Osteocyte (in vitro differentiated cells): ENCODE measurements at regions not wholly inside any gene's neighbourhood (a gene's known extent, or its start where the extent isn't known, plus 50 kb on each side); places are given as distances from the start of the nearest gene placed in this dataset.

Experiments used
- DNase-seq: peaks from one replicate; pipeline ENCODE4 v3.0.0; 2021; ENCODE audit warnings: mixed read lengths; ENCODE audit not compliant: unreplicated experiment; ENCODE audit errors: extremely low spot score
- H3K27ac Mint-ChIP-seq: one replicate; pipeline ENCODE4 v1.8.0; 2021; ENCODE audit warnings: mild to moderate bottlenecking, mixed read lengths; ENCODE audit not compliant: unreplicated experiment
- H3K27me3 Mint-ChIP-seq: one replicate; pipeline ENCODE4 v1.8.0; 2021; ENCODE audit warnings: mixed read lengths; ENCODE audit not compliant: unreplicated experiment
- H3K36me3 Mint-ChIP-seq: one replicate; pipeline ENCODE4 v1.8.0; 2021; ENCODE audit warnings: mixed read lengths; ENCODE audit not compliant: unreplicated experiment
- H3K4me1 Mint-ChIP-seq: one replicate; pipeline ENCODE4 v1.8.0; 2021; ENCODE audit warnings: mixed read lengths; ENCODE audit not compliant: unreplicated experiment
- H3K4me3 Mint-ChIP-seq: one replicate; pipeline ENCODE4 v1.8.0; 2021; ENCODE audit warnings: mild to moderate bottlenecking, moderate library complexity, mixed read lengths; ENCODE audit not compliant: unreplicated experiment
- H3K9me3 Mint-ChIP-seq: one replicate; pipeline ENCODE4 v1.8.0; 2021; ENCODE audit warnings: mixed read lengths; ENCODE audit not compliant: unreplicated experiment
- CTCF ChIP-seq: fragments of 200-600 bp; sonication (generic); IDR thresholded peaks from 2 replicates; pipeline ENCODE4 v1.5.0; 2021; ENCODE audit warnings: antibody characterized with exemption, mild to moderate bottlenecking, moderate library complexity

GRCh38 chr2:150561076-150561475 is 73.6 kb upstream of the RND3 start:
- no peaks in the 10 kb centered on the region for H3K9me3 Mint-ChIP-seq
- no peak for TF ChIP-seq CTCF
- no peak for DNase-seq
- no peaks in the 10 kb centered on the region for H3K27me3 Mint-ChIP-seq
- H3K36me3 Mint-ChIP-seq, result no peaks in the 10 kb centered on the region
- no peak overlapping the region for H3K27ac Mint-ChIP-seq
- peaks cover 10% of the 10 kb centered on the region for H3K4me1 Mint-ChIP-seq
- H3K4me3 Mint-ChIP-seq, result no peak overlapping the region

GRCh38 chr2:150557020-150557600 is 69.6 kb upstream of the RND3 start:
- no peak for DNase-seq
- no peaks in the 10 kb centered on the region for H3K36me3 Mint-ChIP-seq
- H3K27ac Mint-ChIP-seq, result no peak overlapping the region
- H3K9me3 Mint-ChIP-seq, result no peaks in the 10 kb centered on the region
- no peak for TF ChIP-seq CTCF
- no peak overlapping the region for H3K4me3 Mint-ChIP-seq
- H3K4me1 Mint-ChIP-seq, result peaks cover 20% of the 10 kb centered on the region
- no peaks in the 10 kb centered on the region for H3K27me3 Mint-ChIP-seq

- H3K27ac Mint-ChIP-seq, result no peak overlapping the region
- DNase-seq, result no peak
- no peaks in the 10 kb centered on the region for H3K27me3 Mint-ChIP-seq
These were observed 68.3 kb upstream of the RND3 start for GRCh38 chr2:150555611-150556356.

GRCh38 chr2:150554046-150554445 is 66.6 kb upstream of the RND3 start:
- TF ChIP-seq CTCF, result no peak
- Mint-ChIP-seq H3K27ac (no peak overlapping the region), H3K9me3 (no peaks in the 10 kb centered on the region), H3K27me3 (no peaks in the 10 kb centered on the region), H3K4me3 (no peak overlapping the region), H3K36me3 (no peaks in the 10 kb centered on the region), H3K4me1 (peaks cover 21% of the 10 kb centered on the region)
- no peak for DNase-seq

More at GRCh38 chr2:150555611-150556356, 68.3 kb upstream of the RND3 start:
- TF ChIP-seq CTCF, result no peak
- peaks cover 21% of the 10 kb centered on the region for H3K4me1 Mint-ChIP-seq
- no peak overlapping the region for H3K4me3 Mint-ChIP-seq
- no peaks in the 10 kb centered on the region for H3K36me3 Mint-ChIP-seq
- H3K9me3 Mint-ChIP-seq, result no peaks in the 10 kb centered on the region

- H3K36me3 Mint-ChIP-seq, result no peaks in the 10 kb centered on the region
- H3K9me3 Mint-ChIP-seq, result no peaks in the 10 kb centered on the region
- no peaks in the 10 kb centered on the region for H3K27me3 Mint-ChIP-seq
- no peak overlapping the region for H3K27ac Mint-ChIP-seq
- peaks cover 20% of the 10 kb centered on the region for H3K4me1 Mint-ChIP-seq
- no peak for DNase-seq
- no peak for TF ChIP-seq CTCF
- H3K4me3 Mint-ChIP-seq, result no peak overlapping the region
These were observed 64.8 kb upstream of the RND3 start for GRCh38 chr2:150552041-150552820.
